ENCODE measurements at regions not wholly inside any gene's neighbourhood (a gene's known extent, or its start where the extent isn't known, plus 50 kb on each side); places are given as distances from the start of the nearest gene placed in this dataset.

- TF ChIP-seq EZH2 (IDR thresholded peaks at IDR 0.05) (no peak), FOXP2 (optimal IDR thresholded peaks at IDR 0.05; ENCODE audit: control extremely low read depth, extremely low read length, insufficient read depth) (no peak), POLR2AphosphoS5 (IDR thresholded peaks at IDR 0.05; ENCODE audit: borderline replicate concordance, low read depth, low read length) (no peak)
These were observed 101.6 kb upstream of the CD93 start for GRCh38 chr20:23187751-23188150.

Data from SK-N-MC (cell line).